WTC11 (cell line): ENCODE measurements at regions not wholly inside any gene's neighbourhood (a gene's known extent, or its start where the extent isn't known, plus 50 kb on each side); places are given as distances from the start of the nearest gene placed in this dataset.
A peak's percentile ranks its signal among the peaks of the same experiment; 100 is the strongest.

ENCODE experiments used
- ATAC-seq: fragments of 200-7000 bp; cut with Tn5 transposase; 2 replicates; pipeline ENCODE4 v1.10.0; 2021; ENCODE audit warnings: mild to moderate bottlenecking, moderate library complexity
- CTCF ChIA-PET: fragments of 300-600 bp; sonication (Branson Sonifier 250); formaldehyde crosslinking; loops from one replicate; lab custom pipeline; 2021; ENCODE audit warnings: antibody characterized with exemption; lab: Charles Lee
- POLR2A ChIA-PET: fragments of 350-600 bp; sonication (Branson Sonifier 250); formaldehyde crosslinking; loops from one replicate; lab custom pipeline; 2021; ENCODE audit warnings: antibody characterized with exemption; lab: Charles Lee
- DNase-seq: peaks from one replicate; pipeline ENCODE4 v3.0.0; 2021; ENCODE audit warnings: low spot score
- H3K27ac Mint-ChIP-seq: 2 replicates; pipeline ENCODE4 v1.8.0; 2021; ENCODE audit warnings: mixed read lengths
- H3K27me3 Mint-ChIP-seq: 2 replicates; pipeline ENCODE4 v1.8.0; 2021; ENCODE audit warnings: low read depth, mild to moderate bottlenecking, moderate library complexity, mixed read lengths
- H3K36me3 Mint-ChIP-seq: 2 replicates; pipeline ENCODE4 v1.8.0; 2021; ENCODE audit warnings: mixed read lengths
- H3K4me1 Mint-ChIP-seq: 2 replicates; pipeline ENCODE4 v1.8.0; 2022; ENCODE audit warnings: mixed read lengths
- H3K4me3 Mint-ChIP-seq: 2 replicates; pipeline ENCODE4 v1.8.0; 2021; ENCODE audit warnings: mild to moderate bottlenecking, moderate library complexity, mixed read lengths
- H3K9me3 Mint-ChIP-seq: 2 replicates; pipeline ENCODE4 v1.8.0; 2021; ENCODE audit warnings: mixed read lengths
- ATF3 ChIP-seq: sonication (generic); formaldehyde crosslinking; conservative IDR thresholded peaks from 2 replicates; pipeline ENCODE4 v1.8.1; 2022; ENCODE audit warnings: mild to moderate bottlenecking, missing genetic modification reagents
- CTCF ChIP-seq: fragments of 200-600 bp; IDR thresholded peaks from 2 replicates; pipeline ENCODE4 v1.8.0; 2022; ENCODE audit warnings: antibody characterized with exemption
- E2F4 ChIP-seq: sonication (generic); formaldehyde crosslinking; IDR thresholded peaks from 2 replicates; pipeline ENCODE4 v1.8.1; 2022; ENCODE audit warnings: low read depth, mild to moderate bottlenecking, moderate library complexity, missing genetic modification reagents, borderline replicate concordance
- E2F5 ChIP-seq: sonication (generic); formaldehyde crosslinking; IDR thresholded peaks from 2 replicates; pipeline ENCODE4 v1.8.1; 2022; ENCODE audit warnings: mild to moderate bottlenecking, moderate library complexity, missing genetic modification reagents
- FOXP4 ChIP-seq: sonication (generic); formaldehyde crosslinking; IDR thresholded peaks from 2 replicates; pipeline ENCODE4 v1.8.0; 2022; ENCODE audit warnings: mild to moderate bottlenecking, missing genetic modification reagents
- GABPB1 ChIP-seq: sonication (generic); formaldehyde crosslinking; IDR thresholded peaks from 2 replicates; pipeline ENCODE4 v1.8.1; 2023; ENCODE audit warnings: mild to moderate bottlenecking, missing genetic modification reagents
- HMGXB4 ChIP-seq: sonication (generic); formaldehyde crosslinking; IDR thresholded peaks from 2 replicates; pipeline ENCODE4 v1.8.1; 2023; ENCODE audit warnings: mild to moderate bottlenecking, moderate library complexity, missing genetic modification reagents
- IRF1 ChIP-seq: sonication (generic); formaldehyde crosslinking; IDR thresholded peaks from 2 replicates; pipeline ENCODE4 v1.8.0; 2023; ENCODE audit warnings: missing genetic modification reagents
- JUN ChIP-seq: sonication (generic); formaldehyde crosslinking; IDR thresholded peaks from 2 replicates; pipeline ENCODE4 v1.8.0; 2023; ENCODE audit warnings: mild to moderate bottlenecking, missing genetic modification reagents
- KAT7 ChIP-seq: sonication (generic); formaldehyde crosslinking; IDR thresholded peaks from 2 replicates; pipeline ENCODE4 v1.8.1; 2023; ENCODE audit warnings: missing genetic modification reagents, mild to moderate bottlenecking, borderline replicate concordance
- MXD4 ChIP-seq: fragments of 250-450 bp; sonication (Bioruptor Pico); IDR thresholded peaks from 2 replicates; pipeline ENCODE4 v1.8.0; 2021; ENCODE audit warnings: mild to moderate bottlenecking, moderate library complexity, borderline replicate concordance
- RELA ChIP-seq: sonication (generic); formaldehyde crosslinking; IDR thresholded peaks from 2 replicates; pipeline ENCODE4 v1.8.1; 2022; ENCODE audit warnings: missing genetic modification reagents, mild to moderate bottlenecking, borderline replicate concordance
- ZBTB21 ChIP-seq: sonication (generic); formaldehyde crosslinking; IDR thresholded peaks from 2 replicates; pipeline ENCODE4 v1.8.1; 2023; ENCODE audit warnings: mild to moderate bottlenecking, missing genetic modification reagents, borderline replicate concordance
- ZNF263 ChIP-seq: sonication (generic); formaldehyde crosslinking; IDR thresholded peaks from 2 replicates; pipeline ENCODE4 v1.8.1; 2022; ENCODE audit warnings: low read depth, mild to moderate bottlenecking, moderate library complexity, missing genetic modification reagents
- ZNF425 ChIP-seq: fragments of 250-450 bp; sonication (Bioruptor Pico); conservative IDR thresholded peaks from 2 replicates; pipeline ENCODE4 v1.9.0; 2021; ENCODE audit warnings: mild to moderate bottlenecking

GRCh38 chr4:82047731-82048130 is 326.1 kb downstream of the HNRNPD start (continued):
- TF ChIP-seq RELA (CRISPR knock-in tag) (no peak), JUN (CRISPR knock-in tag) (no peak), E2F4 (CRISPR knock-in tag) (no peak)
- TF ChIP-seq, all 79 proteins: peak for 0

- H3K27me3 Mint-ChIP-seq = peaks cover 29% of the 10 kb centered on the region
- peaks cover 24% of the 10 kb centered on the region for H3K4me1 Mint-ChIP-seq
- no peak overlapping the region for H3K27ac Mint-ChIP-seq
- ATAC-seq (no peak), DNase-seq (no peak)
- TF ChIP-seq GABPB1 (CRISPR knock-in tag) (no peak), MXD4 (CRISPR knock-in tag) (no peak), ATF3 (CRISPR knock-in tag) (no peak), ZBTB21 (CRISPR knock-in tag) (no peak), ZNF425 (CRISPR knock-in tag) (no peak), ZNF263 (CRISPR knock-in tag) (no peak), CTCF (no peak), HMGXB4 (CRISPR knock-in tag) (no peak), FOXP4 (CRISPR knock-in tag) (no peak), KAT7 (CRISPR knock-in tag) (no peak)
- H3K4me3 Mint-ChIP-seq = no peak overlapping the region
- H3K9me3 Mint-ChIP-seq = no peaks in the 10 kb centered on the region
- ChIA-PET CTCF (no interaction called here), POLR2A (no interaction called here)
- H3K36me3 Mint-ChIP-seq = no peaks in the 10 kb centered on the region
Observed at GRCh38 chr4:82046796-82047195, 327.0 kb downstream of the HNRNPD start.

- peak overlapping the region; percentile 71 for H3K4me3 Mint-ChIP-seq
- no peak for TF ChIP-seq E2F5 (CRISPR knock-in tag)
- no peak for TF ChIP-seq IRF1 (CRISPR knock-in tag)
- DNase-seq = no peak
- H3K4me1 Mint-ChIP-seq = peaks cover 25% of the 10 kb centered on the region
- H3K9me3 Mint-ChIP-seq = no peaks in the 10 kb centered on the region
- ATAC-seq = no peak
- no peaks in the 10 kb centered on the region for H3K36me3 Mint-ChIP-seq
- H3K27ac Mint-ChIP-seq = no peak overlapping the region
- ChIA-PET POLR2A (interaction anchor here (0.7 kb wide), 1 partner anchor 13 kb away, joined by 10 read pairs; no protein-coding TSS in a partner anchor), CTCF (interaction anchor here (1.1 to 2.6 kb wide), 4 partner anchors 126 to 240 kb away, joined by 5 to 13 read pairs (median 8); no protein-coding TSS in a partner anchor)
- H3K27me3 Mint-ChIP-seq = peaks cover 37% of the 10 kb centered on the region
Observed at GRCh38 chr4:82045267-82045666, 328.5 kb downstream of the HNRNPD start.
